ENCODE measurements at regions not wholly inside any gene's neighbourhood (a gene's known extent, or its start where the extent isn't known, plus 50 kb on each side); places are given as distances from the start of the nearest gene placed in this dataset.

DNA sequence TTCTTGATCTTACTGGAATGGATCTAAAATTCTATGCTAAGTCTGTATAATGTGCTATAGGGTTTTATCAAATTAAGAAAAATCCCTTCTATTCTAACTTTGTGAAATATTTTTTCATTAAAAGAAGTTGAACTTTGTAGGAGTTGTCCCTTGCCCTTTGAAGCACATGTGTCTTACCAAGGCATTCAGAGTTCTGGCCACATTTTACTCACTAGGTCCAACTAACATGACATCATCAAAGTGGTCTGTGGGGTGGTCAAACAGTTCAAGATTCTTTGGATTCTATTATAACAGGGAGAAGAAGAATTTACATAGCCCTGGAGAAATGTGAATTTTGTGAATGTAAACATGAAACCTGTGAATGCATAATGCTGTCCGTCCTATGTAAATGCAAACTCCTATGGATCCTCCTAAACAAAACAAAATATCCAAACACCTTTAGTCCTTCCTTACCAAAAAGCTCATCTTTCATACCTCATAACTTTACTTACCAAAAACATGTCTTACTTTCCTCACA, 88.7 kb downstream of the EBNA1BP2 start:
- Mint-ChIP-seq H3K4me3 (no peak overlapping the region), H3K9me3 (no peaks in the 10 kb centered on the region), H3K36me3 (no peaks in the 10 kb centered on the region), H3K27me3 (peaks cover 14% of the 10 kb centered on the region), H3K4me1 (ENCODE audit: unreplicated experiment) (no peaks in the 10 kb centered on the region), H3K27ac (no peak overlapping the region)
- no peak for DNase-seq (ENCODE audit: extremely low spot score, unreplicated experiment)
- TF ChIP-seq, protein P1, sequence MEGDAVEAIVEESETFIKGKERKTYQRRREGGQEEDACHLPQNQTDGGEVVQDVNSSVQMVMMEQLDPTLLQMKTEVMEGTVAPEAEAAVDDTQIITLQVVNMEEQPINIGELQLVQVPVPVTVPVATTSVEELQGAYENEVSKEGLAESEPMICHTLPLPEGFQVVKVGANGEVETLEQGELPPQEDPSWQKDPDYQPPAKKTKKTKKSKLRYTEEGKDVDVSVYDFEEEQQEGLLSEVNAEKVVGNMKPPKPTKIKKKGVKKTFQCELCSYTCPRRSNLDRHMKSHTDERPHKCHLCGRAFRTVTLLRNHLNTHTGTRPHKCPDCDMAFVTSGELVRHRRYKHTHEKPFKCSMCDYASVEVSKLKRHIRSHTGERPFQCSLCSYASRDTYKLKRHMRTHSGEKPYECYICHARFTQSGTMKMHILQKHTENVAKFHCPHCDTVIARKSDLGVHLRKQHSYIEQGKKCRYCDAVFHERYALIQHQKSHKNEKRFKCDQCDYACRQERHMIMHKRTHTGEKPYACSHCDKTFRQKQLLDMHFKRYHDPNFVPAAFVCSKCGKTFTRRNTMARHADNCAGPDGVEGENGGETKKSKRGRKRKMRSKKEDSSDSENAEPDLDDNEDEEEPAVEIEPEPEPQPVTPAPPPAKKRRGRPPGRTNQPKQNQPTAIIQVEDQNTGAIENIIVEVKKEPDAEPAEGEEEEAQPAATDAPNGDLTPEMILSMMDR (conservative IDR thresholded peaks at IDR 0.05), result no peak

DNA sequence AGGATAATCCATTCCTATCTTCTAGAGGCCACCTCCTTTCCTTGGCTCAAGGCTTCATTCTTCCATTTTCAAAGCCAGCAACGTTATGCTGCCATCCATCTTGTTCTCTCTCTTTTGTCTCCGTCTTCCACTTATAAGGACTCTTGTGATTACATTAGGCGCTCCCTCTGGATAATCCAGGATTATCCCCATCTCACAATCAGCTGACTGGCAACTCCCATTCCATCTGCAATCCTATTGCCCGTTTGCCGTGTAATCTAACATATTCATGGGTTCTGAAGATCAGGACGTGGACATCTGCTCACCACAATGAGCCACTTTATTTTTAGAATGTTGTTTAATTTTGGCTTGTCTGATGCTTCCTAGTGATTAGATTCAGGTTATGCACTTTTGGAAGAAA, 89.3 kb downstream of the EBNA1BP2 start:
- TF ChIP-seq, protein P1 (conservative IDR thresholded peaks at IDR 0.05), result no peak
- peaks cover 9% of the 10 kb centered on the region for H3K27me3 Mint-ChIP-seq
- no peaks in the 10 kb centered on the region for H3K9me3 Mint-ChIP-seq
- H3K4me3 Mint-ChIP-seq, result no peak overlapping the region
- H3K4me1 Mint-ChIP-seq (ENCODE audit: unreplicated experiment), result no peaks in the 10 kb centered on the region
- H3K36me3 Mint-ChIP-seq, result no peaks in the 10 kb centered on the region
- no peak for DNase-seq (ENCODE audit: extremely low spot score, unreplicated experiment)
- H3K27ac Mint-ChIP-seq, result no peak overlapping the region

DNA sequence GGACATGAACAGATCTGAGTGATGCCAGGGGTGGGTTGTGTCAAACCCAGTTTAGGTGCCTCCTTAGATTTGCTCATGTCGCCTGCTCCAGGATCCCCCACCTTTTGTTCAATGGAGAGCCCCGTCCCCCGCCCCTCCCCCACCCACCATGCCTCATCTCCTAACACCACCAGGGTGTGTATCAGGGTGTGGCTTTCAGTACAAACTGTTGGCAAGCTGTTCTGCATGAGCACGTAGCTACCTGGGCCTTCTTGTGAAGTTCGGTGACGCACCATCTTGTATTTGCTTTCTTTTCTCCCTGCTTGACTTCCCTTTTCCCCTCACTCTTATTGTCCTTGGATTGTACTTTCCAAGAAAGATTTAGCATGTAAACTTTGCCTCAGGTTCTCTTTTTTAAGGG, 94.8 kb downstream of the EBNA1BP2 start:
- no peak for DNase-seq (ENCODE audit: extremely low spot score, unreplicated experiment)
- Mint-ChIP-seq H3K36me3 (no peaks in the 10 kb centered on the region), H3K27ac (no peak overlapping the region), H3K4me3 (no peak overlapping the region), H3K4me1 (ENCODE audit: unreplicated experiment) (peaks cover 6% of the 10 kb centered on the region), H3K9me3 (no peaks in the 10 kb centered on the region), H3K27me3 (no peaks in the 10 kb centered on the region)
- TF ChIP-seq, protein P1 (conservative IDR thresholded peaks at IDR 0.05), result no peak

DNA sequence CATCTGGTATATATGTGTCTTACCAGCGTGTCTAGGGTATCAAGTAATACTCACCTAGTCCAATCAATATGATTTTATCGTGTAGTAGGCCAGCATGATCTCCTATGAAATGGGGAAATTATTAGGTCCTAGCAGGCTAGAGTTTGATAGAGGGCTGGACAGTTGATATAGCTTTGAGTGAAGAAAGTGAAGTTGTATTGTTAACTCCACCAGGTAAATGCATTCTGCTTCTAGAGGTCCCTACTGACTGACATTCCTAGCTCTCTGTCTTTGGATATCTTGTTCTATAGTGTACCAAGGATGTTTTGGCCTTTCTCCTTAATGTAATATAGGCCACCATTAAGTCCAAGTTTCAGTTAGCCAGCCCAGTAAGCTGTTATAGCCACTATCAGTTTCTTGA, 97.4 kb downstream of the EBNA1BP2 start:
- no peaks in the 10 kb centered on the region for H3K36me3 Mint-ChIP-seq

DNA sequence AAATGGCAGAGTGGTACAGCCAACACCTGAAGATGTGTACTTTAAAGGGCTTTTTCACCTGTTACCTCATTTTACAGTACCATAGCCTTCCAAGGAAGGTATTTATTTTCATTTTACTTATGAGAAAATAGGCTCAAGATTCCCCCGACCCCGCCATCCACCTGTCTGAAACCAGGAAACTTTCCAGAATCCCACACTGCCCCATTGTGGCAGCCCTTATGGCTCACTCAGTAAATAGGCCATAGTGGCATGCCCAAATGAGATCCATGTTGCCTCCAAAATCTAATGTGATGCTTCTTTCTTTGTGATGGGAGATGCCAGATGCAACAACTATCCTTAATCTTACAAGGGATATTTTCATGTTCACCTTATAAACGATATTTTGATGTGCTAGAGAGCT, 97.8 kb downstream of the EBNA1BP2 start:
- peaks cover 25% of the 10 kb centered on the region for H3K4me1 Mint-ChIP-seq (ENCODE audit: unreplicated experiment)
- H3K27me3 Mint-ChIP-seq, result no peaks in the 10 kb centered on the region
- no peak for DNase-seq (ENCODE audit: extremely low spot score, unreplicated experiment)
- H3K27ac Mint-ChIP-seq, result no peak overlapping the region
- H3K4me3 Mint-ChIP-seq, result no peak overlapping the region
- H3K36me3 Mint-ChIP-seq, result no peaks in the 10 kb centered on the region
- no peaks in the 10 kb centered on the region for H3K9me3 Mint-ChIP-seq
- TF ChIP-seq, protein P1 (conservative IDR thresholded peaks at IDR 0.05), result no peak

More for the DNA sequence above, 97.4 kb downstream of the EBNA1BP2 start:
- Mint-ChIP-seq H3K4me3 (no peak overlapping the region), H3K9me3 (no peaks in the 10 kb centered on the region), H3K27me3 (no peaks in the 10 kb centered on the region), H3K4me1 (ENCODE audit: unreplicated experiment) (peaks cover 21% of the 10 kb centered on the region), H3K27ac (no peak overlapping the region)
- no peak for DNase-seq (ENCODE audit: extremely low spot score, unreplicated experiment)
- TF ChIP-seq, protein P1 (conservative IDR thresholded peaks at IDR 0.05), result no peak

Data from type B pancreatic cell (in vitro differentiated cells).